ENCODE measurements at regions not wholly inside any gene's neighbourhood (a gene's known extent, or its start where the extent isn't known, plus 50 kb on each side); places are given as distances from the start of the nearest gene placed in this dataset.

DNA sequence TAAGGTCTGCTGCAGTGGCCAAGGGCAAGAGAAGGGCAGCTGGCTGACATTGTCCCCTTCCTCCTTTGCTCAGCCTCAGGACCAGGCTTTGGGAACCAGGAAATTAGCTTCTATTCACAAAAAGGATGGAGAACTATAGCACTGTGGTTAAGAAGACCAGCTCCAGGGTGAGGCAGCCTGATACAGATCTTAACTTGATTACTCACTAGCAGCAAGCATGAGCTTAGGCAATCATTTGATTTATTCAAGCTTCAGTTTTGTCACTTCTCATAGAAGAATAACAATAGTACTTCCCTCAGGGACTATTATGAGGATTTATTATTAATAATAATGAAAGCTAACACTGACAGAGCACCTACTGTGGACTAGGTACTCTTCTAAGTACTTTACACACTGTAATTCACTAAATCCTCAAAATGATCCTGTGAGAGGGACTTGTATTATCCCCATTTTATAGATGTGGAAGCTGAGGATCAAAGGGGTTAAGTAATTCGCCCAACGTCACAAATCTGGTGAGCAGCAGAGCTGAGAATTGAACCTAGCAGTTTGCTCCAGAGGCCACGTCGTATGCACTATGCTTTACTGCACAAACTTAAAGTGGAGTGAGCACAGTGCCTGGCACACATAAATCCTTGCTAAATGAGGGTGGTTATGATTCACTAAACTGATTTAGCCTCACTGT, 130.4 kb upstream of the PAK3 start:
- Mint-ChIP-seq H3K36me3 (no peaks in the 10 kb centered on the region), H3K4me3 (no peak overlapping the region), H3K9me3 (peaks cover 5% of the 10 kb centered on the region), H3K27me3 (no peaks in the 10 kb centered on the region), H3K4me1 (ENCODE audit: unreplicated experiment) (peaks cover 9% of the 10 kb centered on the region), H3K27ac (no peak overlapping the region)
- DNase-seq (ENCODE audit: extremely low spot score, unreplicated experiment), result no peak
- TF ChIP-seq, protein P1, sequence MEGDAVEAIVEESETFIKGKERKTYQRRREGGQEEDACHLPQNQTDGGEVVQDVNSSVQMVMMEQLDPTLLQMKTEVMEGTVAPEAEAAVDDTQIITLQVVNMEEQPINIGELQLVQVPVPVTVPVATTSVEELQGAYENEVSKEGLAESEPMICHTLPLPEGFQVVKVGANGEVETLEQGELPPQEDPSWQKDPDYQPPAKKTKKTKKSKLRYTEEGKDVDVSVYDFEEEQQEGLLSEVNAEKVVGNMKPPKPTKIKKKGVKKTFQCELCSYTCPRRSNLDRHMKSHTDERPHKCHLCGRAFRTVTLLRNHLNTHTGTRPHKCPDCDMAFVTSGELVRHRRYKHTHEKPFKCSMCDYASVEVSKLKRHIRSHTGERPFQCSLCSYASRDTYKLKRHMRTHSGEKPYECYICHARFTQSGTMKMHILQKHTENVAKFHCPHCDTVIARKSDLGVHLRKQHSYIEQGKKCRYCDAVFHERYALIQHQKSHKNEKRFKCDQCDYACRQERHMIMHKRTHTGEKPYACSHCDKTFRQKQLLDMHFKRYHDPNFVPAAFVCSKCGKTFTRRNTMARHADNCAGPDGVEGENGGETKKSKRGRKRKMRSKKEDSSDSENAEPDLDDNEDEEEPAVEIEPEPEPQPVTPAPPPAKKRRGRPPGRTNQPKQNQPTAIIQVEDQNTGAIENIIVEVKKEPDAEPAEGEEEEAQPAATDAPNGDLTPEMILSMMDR (conservative IDR thresholded peaks at IDR 0.05), result no peak

GRCh38 chrX:110964786-110965185, 131.2 kb upstream of the PAK3 start:
- H3K4me3 Mint-ChIP-seq, result no peak overlapping the region
- H3K4me1 Mint-ChIP-seq (ENCODE audit: unreplicated experiment), result peaks cover 9% of the 10 kb centered on the region

GRCh38 chrX:110962451-110962850, 133.5 kb upstream of the PAK3 start:
- TF ChIP-seq, protein P1 (conservative IDR thresholded peaks at IDR 0.05), result no peak
- no peak overlapping the region for H3K27ac Mint-ChIP-seq
- no peaks in the 10 kb centered on the region for H3K27me3 Mint-ChIP-seq
- H3K4me3 Mint-ChIP-seq, result no peak overlapping the region
- peaks cover 5% of the 10 kb centered on the region for H3K9me3 Mint-ChIP-seq
- no peaks in the 10 kb centered on the region for H3K36me3 Mint-ChIP-seq
- H3K4me1 Mint-ChIP-seq (ENCODE audit: unreplicated experiment), result peaks cover 9% of the 10 kb centered on the region
- no peak for DNase-seq (ENCODE audit: extremely low spot score, unreplicated experiment)

More at GRCh38 chrX:110964786-110965185, 131.2 kb upstream of the PAK3 start:
- TF ChIP-seq, protein P1 (conservative IDR thresholded peaks at IDR 0.05), result no peak
- Mint-ChIP-seq H3K27me3 (no peaks in the 10 kb centered on the region), H3K27ac (no peak overlapping the region), H3K36me3 (no peaks in the 10 kb centered on the region), H3K9me3 (peaks cover 5% of the 10 kb centered on the region)
- DNase-seq (ENCODE audit: extremely low spot score, unreplicated experiment), result no peak

GRCh38 chrX:110955706-110956105, 140.3 kb upstream of the PAK3 start:
- H3K27me3 Mint-ChIP-seq, result peaks cover 19% of the 10 kb centered on the region
- DNase-seq (ENCODE audit: extremely low spot score, unreplicated experiment), result no peak
- H3K36me3 Mint-ChIP-seq, result no peaks in the 10 kb centered on the region
- H3K27ac Mint-ChIP-seq, result no peak overlapping the region
- TF ChIP-seq, protein P1 (conservative IDR thresholded peaks at IDR 0.05), result no peak
- no peaks in the 10 kb centered on the region for H3K9me3 Mint-ChIP-seq
- H3K4me3 Mint-ChIP-seq, result no peak overlapping the region
- no peaks in the 10 kb centered on the region for H3K4me1 Mint-ChIP-seq (ENCODE audit: unreplicated experiment)

GRCh38 chrX:110954428-110955100, 141.4 kb upstream of the PAK3 start:
- no peaks in the 10 kb centered on the region for H3K4me1 Mint-ChIP-seq (ENCODE audit: unreplicated experiment)
- no peak for DNase-seq (ENCODE audit: extremely low spot score, unreplicated experiment)
- no peak overlapping the region for H3K4me3 Mint-ChIP-seq

More at GRCh38 chrX:110954428-110955100, 141.4 kb upstream of the PAK3 start:
- no peak overlapping the region for H3K27ac Mint-ChIP-seq
- peaks cover 20% of the 10 kb centered on the region for H3K27me3 Mint-ChIP-seq
- no peaks in the 10 kb centered on the region for H3K36me3 Mint-ChIP-seq
- TF ChIP-seq, protein P1 (conservative IDR thresholded peaks at IDR 0.05), result no peak
- no peaks in the 10 kb centered on the region for H3K9me3 Mint-ChIP-seq
